ENCODE measurements at regions not wholly inside any gene's neighbourhood (a gene's known extent, or its start where the extent isn't known, plus 50 kb on each side); places are given as distances from the start of the nearest gene placed in this dataset.

DNA sequence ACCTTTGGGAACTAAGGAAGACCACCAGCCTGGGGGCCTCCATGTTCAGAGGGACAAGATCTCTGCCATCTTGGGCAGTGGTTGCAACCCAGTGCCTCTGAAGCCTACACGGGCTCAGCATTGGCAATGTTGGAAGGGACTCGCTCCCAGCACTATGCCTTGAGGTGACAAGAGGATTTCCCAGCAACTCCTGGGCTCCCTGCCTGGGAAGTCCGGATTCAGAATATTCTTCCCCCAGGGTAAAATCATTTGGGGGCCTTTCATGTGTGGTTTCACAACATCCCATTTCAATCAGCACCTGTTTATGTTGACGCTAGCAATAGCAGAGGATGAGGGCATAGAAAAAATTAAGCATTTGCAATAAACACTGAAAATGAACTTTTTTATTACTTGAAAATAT lies 509.8 kb upstream of the MGMT start:
- WGBS, 2 donors: 48% methylated on average over 4 of the region's 4 CpGs
- no peaks in the 10 kb centered on the region for H3K36me3 ChIP-seq (ENCODE audit: control insufficient read depth in 4 of 4, insufficient read depth in 4 of 4, low read length in 4 of 4)
- H3K9ac ChIP-seq (ENCODE audit: insufficient read depth in 1 of 2, low read length in 2 of 2): no peak overlapping the region
- DNase-seq (no peak), ATAC-seq (ENCODE audit: insufficient read depth, low FRiP score) (no peak)
- H3K4me1 ChIP-seq (ENCODE audit: control insufficient read depth in 5 of 5, insufficient read depth in 5 of 5, low read length in 5 of 5): no peaks in the 10 kb centered on the region
- no peak overlapping the region for H3K4me3 ChIP-seq
- TF ChIP-seq, protein P1, sequence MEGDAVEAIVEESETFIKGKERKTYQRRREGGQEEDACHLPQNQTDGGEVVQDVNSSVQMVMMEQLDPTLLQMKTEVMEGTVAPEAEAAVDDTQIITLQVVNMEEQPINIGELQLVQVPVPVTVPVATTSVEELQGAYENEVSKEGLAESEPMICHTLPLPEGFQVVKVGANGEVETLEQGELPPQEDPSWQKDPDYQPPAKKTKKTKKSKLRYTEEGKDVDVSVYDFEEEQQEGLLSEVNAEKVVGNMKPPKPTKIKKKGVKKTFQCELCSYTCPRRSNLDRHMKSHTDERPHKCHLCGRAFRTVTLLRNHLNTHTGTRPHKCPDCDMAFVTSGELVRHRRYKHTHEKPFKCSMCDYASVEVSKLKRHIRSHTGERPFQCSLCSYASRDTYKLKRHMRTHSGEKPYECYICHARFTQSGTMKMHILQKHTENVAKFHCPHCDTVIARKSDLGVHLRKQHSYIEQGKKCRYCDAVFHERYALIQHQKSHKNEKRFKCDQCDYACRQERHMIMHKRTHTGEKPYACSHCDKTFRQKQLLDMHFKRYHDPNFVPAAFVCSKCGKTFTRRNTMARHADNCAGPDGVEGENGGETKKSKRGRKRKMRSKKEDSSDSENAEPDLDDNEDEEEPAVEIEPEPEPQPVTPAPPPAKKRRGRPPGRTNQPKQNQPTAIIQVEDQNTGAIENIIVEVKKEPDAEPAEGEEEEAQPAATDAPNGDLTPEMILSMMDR (IDR thresholded peaks at IDR 0.05; ENCODE audit: control extremely low read depth, extremely low read depth): no peak
- H3K9me3 ChIP-seq (ENCODE audit: control insufficient read depth in 4 of 4, insufficient read depth in 3 of 4, low read length in 3 of 4): no peaks in the 10 kb centered on the region
- no peak overlapping the region for H3K27ac ChIP-seq (ENCODE audit: low read depth in 1 of 2, low read length in 1 of 2)
- H3K27me3 ChIP-seq (ENCODE audit: control insufficient read depth in 3 of 3, insufficient read depth in 3 of 3, low read length in 2 of 3): no peaks in the 10 kb centered on the region

DNA sequence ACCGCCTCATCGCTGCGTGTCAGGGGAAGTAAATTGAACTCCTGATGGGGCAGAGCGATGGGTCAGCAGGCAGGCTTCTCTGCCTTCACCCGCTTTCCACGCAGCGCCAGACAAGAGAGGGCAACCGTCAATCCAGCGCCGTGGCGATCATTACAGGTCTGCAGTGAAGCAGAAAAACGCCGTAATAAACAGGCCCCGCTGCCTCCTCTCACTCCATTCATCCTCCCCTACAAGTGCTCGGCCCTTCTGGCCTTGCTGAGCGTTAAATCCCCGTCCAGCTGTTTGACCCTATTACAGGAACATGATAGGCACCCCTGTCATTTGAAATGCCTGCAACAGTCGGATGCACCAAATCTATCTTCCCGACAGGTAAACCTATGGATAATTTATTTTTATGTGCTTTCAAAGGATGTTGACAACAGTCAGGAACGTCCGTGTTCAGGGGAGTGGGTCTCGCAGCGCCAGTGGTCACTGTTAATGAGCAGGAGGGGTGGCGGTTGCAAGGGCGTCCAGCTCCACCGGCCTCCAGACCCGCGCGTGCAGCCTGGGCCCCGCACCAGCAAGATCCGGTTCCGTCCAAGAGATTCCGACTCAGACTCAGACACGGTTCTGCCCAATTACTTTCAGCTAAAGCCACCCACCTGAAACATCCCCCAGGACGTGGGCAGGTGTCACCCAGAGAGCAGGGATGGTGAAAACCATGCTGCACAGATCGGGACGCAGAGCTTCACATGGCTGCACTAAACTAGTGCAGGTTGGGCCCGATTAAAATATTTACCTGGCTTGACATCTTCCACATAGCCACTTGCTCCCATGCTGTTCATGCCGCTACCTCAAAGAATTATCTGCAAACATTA lies 508.0 kb upstream of the MGMT start:
- Histone ChIP-seq H3K4me3 (no peak overlapping the region), H3K9ac (ENCODE audit: insufficient read depth in 1 of 2, low read length in 2 of 2) (no peak overlapping the region), H3K9me3 (ENCODE audit: control insufficient read depth in 4 of 4, insufficient read depth in 3 of 4, low read length in 3 of 4) (no peaks in the 10 kb centered on the region), H3K36me3 (ENCODE audit: control insufficient read depth in 4 of 4, insufficient read depth in 4 of 4, low read length in 4 of 4) (no peaks in the 10 kb centered on the region), H3K27me3 (ENCODE audit: control insufficient read depth in 3 of 3, insufficient read depth in 3 of 3, low read length in 2 of 3) (peaks cover 0 to 3% (median 0%) of the 10 kb centered on the region in 3 donors), H3K4me1 (ENCODE audit: control insufficient read depth in 5 of 5, insufficient read depth in 5 of 5, low read length in 5 of 5) (no peaks in the 10 kb centered on the region), H3K27ac (ENCODE audit: low read depth in 1 of 2, low read length in 1 of 2) (no peak overlapping the region)
- WGBS, 2 donors: 91 to 94% methylated on average over 39 of the region's 39 CpGs
- DNase-seq: no peak
- ATAC-seq (ENCODE audit: insufficient read depth, low FRiP score): no peak
- TF ChIP-seq, protein P1 (IDR thresholded peaks at IDR 0.05; ENCODE audit: control extremely low read depth, extremely low read depth): no peak

DNA sequence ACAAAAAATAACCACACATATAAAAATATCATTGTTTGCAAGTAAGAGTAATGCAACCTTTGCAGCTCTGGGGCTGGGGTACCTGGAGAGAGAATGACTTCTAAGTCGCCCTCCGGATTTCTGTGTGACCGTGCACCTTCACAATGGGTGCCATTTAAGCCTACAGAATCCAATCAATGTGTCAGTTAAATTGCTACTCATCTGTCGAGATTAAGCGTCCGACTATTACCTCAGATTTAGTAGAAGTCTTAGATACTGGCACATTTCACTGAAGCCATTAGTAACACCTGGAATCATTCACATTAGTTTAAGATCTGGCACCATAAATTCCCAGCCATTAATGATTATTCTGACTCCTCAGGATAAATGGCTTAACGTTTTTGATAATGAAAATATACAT lies 507.3 kb upstream of the MGMT start:
- H3K27me3 ChIP-seq (ENCODE audit: control insufficient read depth in 3 of 3, insufficient read depth in 3 of 3, low read length in 2 of 3): peaks cover 0 to 3% (median 0%) of the 10 kb centered on the region in 3 donors

More for the DNA sequence above, 507.3 kb upstream of the MGMT start:
- TF ChIP-seq, protein P1 (IDR thresholded peaks at IDR 0.05; ENCODE audit: control extremely low read depth, extremely low read depth): no peak
- Histone ChIP-seq H3K4me3 (no peak overlapping the region), H3K9ac (ENCODE audit: insufficient read depth in 1 of 2, low read length in 2 of 2) (no peak overlapping the region), H3K4me1 (ENCODE audit: control insufficient read depth in 5 of 5, insufficient read depth in 5 of 5, low read length in 5 of 5) (no peaks in the 10 kb centered on the region), H3K36me3 (ENCODE audit: control insufficient read depth in 4 of 4, insufficient read depth in 4 of 4, low read length in 4 of 4) (no peaks in the 10 kb centered on the region), H3K9me3 (ENCODE audit: control insufficient read depth in 4 of 4, insufficient read depth in 3 of 4, low read length in 3 of 4) (no peaks in the 10 kb centered on the region), H3K27ac (ENCODE audit: low read depth in 1 of 2, low read length in 1 of 2) (no peak overlapping the region)
- DNase-seq (no peak), ATAC-seq (ENCODE audit: insufficient read depth, low FRiP score) (no peak)
- 86 to 88% methylated on average over 7 of the region's 7 CpGs for WGBS, 2 donors

All from lung (tissue), 11 donors.